GM23338 (cell line): ENCODE measurements at regions not wholly inside any gene's neighbourhood (a gene's known extent, or its start where the extent isn't known, plus 50 kb on each side); places are given as distances from the start of the nearest gene placed in this dataset.

Experiments used
- ATAC-seq: fragments of 200-7000 bp; cut with Tn5 transposase; 3 replicates; pipeline ENCODE4 v1.9.1; 2020
- DNase-seq: peaks from one replicate; pipeline ENCODE4 v3.0.0-alpha.2; 2015; ENCODE audit warnings: low spot score
- H2AFZ ChIP-seq: fragments of 200-600 bp; sonication (generic); 2 replicates; pipeline ENCODE4 v1.8.0; 2016; ENCODE audit warnings: antibody characterized with exemption, mild to moderate bottlenecking, moderate library complexity
- H3F3A ChIP-seq: fragments of 200-600 bp; sonication (generic); replicated peaks from 2 replicates; pipeline ENCODE4 v1.8.0; 2017; ENCODE audit warnings: antibody characterized with exemption, mixed run types, low read depth
- H3K27ac ChIP-seq: fragments of 200-600 bp; sonication (generic); 2 replicates; pipeline ENCODE4 v1.6.1; 2016; ENCODE audit warnings: low read depth
- H3K27me3 ChIP-seq: fragments of 200-600 bp; sonication (generic); 2 replicates; pipeline ENCODE4 v1.8.0; 2016; ENCODE audit warnings: mild to moderate bottlenecking, mixed run types, moderate library complexity; ENCODE audit not compliant: insufficient read depth
- H3K36me3 ChIP-seq: fragments of 200-600 bp; sonication (generic); 2 replicates; pipeline ENCODE4 v1.8.0; 2016; ENCODE audit warnings: mild to moderate bottlenecking; ENCODE audit not compliant: insufficient read depth
- H3K4me1 ChIP-seq: fragments of 200-600 bp; sonication (generic); 2 replicates; pipeline ENCODE4 v1.8.0; 2016; ENCODE audit warnings: mild to moderate bottlenecking, moderate library complexity; ENCODE audit not compliant: insufficient read depth
- H3K4me2 ChIP-seq: fragments of 200-600 bp; sonication (generic); 2 replicates; pipeline ENCODE4 v1.7.1; 2017; ENCODE audit warnings: mixed run types
- H3K4me3 ChIP-seq: fragments of 200-600 bp; sonication (generic); 2 replicates; pipeline ENCODE4 v1.6.1; 2016; ENCODE audit warnings: mixed run types
- H3K79me2 ChIP-seq: fragments of 200-600 bp; sonication (generic); replicated peaks from 2 replicates; pipeline ENCODE4 v1.8.0; 2017; ENCODE audit warnings: mild to moderate bottlenecking; ENCODE audit not compliant: insufficient read depth
- H3K9me2 ChIP-seq: fragments of 200-600 bp; sonication (generic); 2 replicates; pipeline ENCODE4 v1.8.0; 2017; ENCODE audit not compliant: insufficient read depth
- H4K20me1 ChIP-seq: fragments of 200-600 bp; sonication (generic); replicated peaks from 2 replicates; pipeline ENCODE4 v1.8.0; 2017; ENCODE audit warnings: mild to moderate bottlenecking; ENCODE audit not compliant: insufficient read depth
- H3K27ac Mint-ChIP-seq: 2 replicates; pipeline ENCODE4 v1.8.0; 2020; ENCODE audit warnings: inconsistent platforms, mild to moderate bottlenecking, moderate library complexity, mixed read lengths
- H3K27me3 Mint-ChIP-seq: 3 replicates; pipeline ENCODE4 v1.8.0; 2022; ENCODE audit warnings: low read depth, mild to moderate bottlenecking, moderate library complexity, mixed read lengths, inconsistent platforms; ENCODE audit not compliant: insufficient read depth, poor library complexity
- H3K36me3 Mint-ChIP-seq: 3 replicates; pipeline ENCODE4 v1.8.0; 2021; ENCODE audit warnings: low read depth, mild to moderate bottlenecking, inconsistent platforms, moderate library complexity, mixed read lengths
- H3K4me1 Mint-ChIP-seq: 3 replicates; pipeline ENCODE4 v1.8.0; 2020; ENCODE audit warnings: mild to moderate bottlenecking, inconsistent platforms, mixed read lengths
- H3K4me3 Mint-ChIP-seq: 3 replicates; pipeline ENCODE4 v1.8.0; 2021; ENCODE audit warnings: moderate library complexity, mild to moderate bottlenecking, inconsistent platforms, mixed read lengths
- H3K9me3 Mint-ChIP-seq: 3 replicates; pipeline ENCODE4 v1.8.0; 2020; ENCODE audit warnings: moderate library complexity, mild to moderate bottlenecking, inconsistent platforms, mixed read lengths
- CREB1 ChIP-seq: fragments of 250-450 bp; sonication (Bioruptor Pico); IDR thresholded peaks from 2 replicates; pipeline ENCODE4 v1.5.0; 2020; ENCODE audit warnings: low read depth, mild to moderate bottlenecking, moderate library complexity
- CTCF ChIP-seq, 2 experiments: fragments of 200-600 bp in 1 of 2; sonication (generic) in 1 of 2; conservative IDR thresholded peaks; 2 replicates each; pipeline versions ENCODE4 v1.5.1 to v1.6.1; 2016 to 2017; ENCODE audit warnings: antibody characterized with exemption in 2 of 2, low read depth in 2 of 2, mild to moderate bottlenecking in 2 of 2, moderate library complexity in 1 of 2
- ETS1 ChIP-seq: IDR thresholded peaks from 2 replicates; pipeline ENCODE4 v1.6.1; 2016; ENCODE audit warnings: antibody characterized with exemption
- EZH2 ChIP-seq: fragments of 200-600 bp; sonication (generic); IDR thresholded peaks from one replicate; pipeline ENCODE4 v1.8.0; 2017; ENCODE audit warnings: antibody characterized with exemption, mild to moderate bottlenecking, low read depth; ENCODE audit not compliant: unreplicated experiment
- EZH2phosphoT487 ChIP-seq: fragments of 200-600 bp; sonication (generic); IDR thresholded peaks from one replicate; pipeline ENCODE4 v1.8.1; 2018; ENCODE audit warnings: antibody characterized with exemption; ENCODE audit not compliant: unreplicated experiment
- JUNB ChIP-seq: IDR thresholded peaks from one replicate; pipeline ENCODE4 v1.6.1; 2016; ENCODE audit warnings: antibody characterized with exemption; ENCODE audit not compliant: unreplicated experiment
- STAT1 ChIP-seq: IDR thresholded peaks from one replicate; pipeline ENCODE4 v1.6.1; 2016; ENCODE audit warnings: antibody characterized with exemption; ENCODE audit not compliant: unreplicated experiment
- ZNF114 ChIP-seq: fragments of 250-450 bp; sonication (Bioruptor Pico); IDR thresholded peaks from 2 replicates; pipeline ENCODE4 v1.5.0; 2020; ENCODE audit warnings: mild to moderate bottlenecking, moderate library complexity
- ZNF331 ChIP-seq: fragments of 250-450 bp; sonication (Bioruptor Pico); IDR thresholded peaks from 2 replicates; pipeline ENCODE4 v1.5.0; 2020; ENCODE audit warnings: low read depth, mild to moderate bottlenecking, moderate library complexity

DNA sequence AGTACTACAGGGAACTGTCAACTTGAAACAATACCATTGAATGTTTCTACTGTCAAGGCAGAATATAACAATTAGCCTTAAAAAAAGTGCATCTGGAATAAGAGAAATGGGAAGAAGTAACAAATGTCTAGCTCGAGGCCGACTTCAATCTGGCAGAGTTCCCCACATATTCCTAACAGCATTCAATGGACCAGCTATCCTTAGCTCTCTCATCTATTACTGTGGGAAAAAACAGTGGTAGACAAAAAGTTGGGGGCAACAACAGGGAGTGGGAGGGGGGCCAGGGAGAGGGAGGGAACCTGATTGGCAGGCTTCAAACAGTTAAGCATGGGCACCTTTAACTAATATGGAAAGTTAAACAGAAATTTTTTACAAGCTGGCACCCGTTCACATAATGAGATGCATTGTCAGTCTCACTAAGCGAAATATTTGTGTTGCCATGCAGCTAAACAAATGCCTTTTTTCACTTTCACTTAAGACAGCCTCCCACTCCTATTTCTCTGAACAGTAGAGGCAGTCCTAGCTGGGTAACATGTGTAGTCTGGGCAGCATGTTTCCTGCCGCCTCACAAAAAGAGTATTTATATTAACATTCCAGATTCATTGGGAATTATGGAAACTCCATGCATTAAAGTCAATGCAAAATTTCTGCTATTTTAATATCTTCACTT, 62.2 kb upstream of the SOX6 start:
- DNase-seq (no peak), ATAC-seq (no peak)
- Histone ChIP-seq H2AFZ (no peak overlapping the region), H3K27ac (no peak overlapping the region), H3K4me2 (no peak overlapping the region), H3K4me1 (no peaks in the 10 kb centered on the region), H3K4me3 (no peak overlapping the region), H3K9me2 (no peaks in the 10 kb centered on the region), H4K20me1 (no peaks in the 10 kb centered on the region), H3K79me2 (no peaks in the 10 kb centered on the region), H3F3A (no peaks in the 10 kb centered on the region), H3K27me3 (peaks cover 7% of the 10 kb centered on the region; the same call in 1 of the 2 replicates), H3K36me3 (no peaks in the 10 kb centered on the region)
- no peaks in the 10 kb centered on the region for H3K36me3 Mint-ChIP-seq
- TF ChIP-seq CTCF (conservative IDR thresholded peaks at IDR 0.05; ENCODE audit: low read depth in 2 of 2): no peak
- no peak for TF ChIP-seq ZNF331 (CRISPR knock-in tag)
- TF ChIP-seq EZH2phosphoT487: no peak
- TF ChIP-seq ZNF114 (CRISPR knock-in tag): no peak
- no peak overlapping the region for H3K27ac Mint-ChIP-seq
- no peaks in the 10 kb centered on the region for H3K4me1 Mint-ChIP-seq
- no peaks in the 10 kb centered on the region for H3K27me3 Mint-ChIP-seq
- no peak overlapping the region for H3K4me3 Mint-ChIP-seq
- H3K9me3 Mint-ChIP-seq: no peaks in the 10 kb centered on the region

DNA sequence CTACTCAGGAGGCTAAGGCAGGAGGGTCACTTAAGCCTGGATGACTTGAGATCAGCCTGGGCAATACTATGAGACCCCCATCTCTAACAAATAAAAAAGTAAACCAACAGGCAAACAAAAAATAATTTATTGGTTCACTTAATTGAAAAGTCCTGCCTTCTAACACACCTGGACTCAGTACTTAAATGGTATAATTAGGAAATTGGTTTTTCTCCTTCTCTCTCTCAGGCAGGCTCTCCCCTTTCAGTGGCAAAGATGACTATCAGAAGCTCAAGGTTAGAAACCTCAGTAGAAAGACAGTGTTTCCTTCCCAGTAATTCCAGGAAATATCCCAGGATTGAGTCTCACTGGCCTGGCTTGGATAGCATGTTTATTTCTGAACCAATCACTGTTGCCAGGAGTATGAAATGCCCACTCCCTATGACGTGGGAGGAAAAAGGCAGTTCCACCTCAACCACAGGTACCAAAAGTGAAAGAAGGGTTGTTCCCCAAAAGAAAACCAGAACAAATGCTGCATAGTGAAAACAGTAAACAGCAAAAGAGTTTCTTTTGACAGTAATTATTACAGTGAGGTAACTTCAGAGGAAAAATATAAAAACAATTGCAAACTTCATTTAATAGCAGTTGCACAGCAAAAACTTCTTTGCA, 56.3 kb upstream of the SOX6 start:
- ATAC-seq: no peak
- H3K4me3 Mint-ChIP-seq: no peak overlapping the region
- H3K4me1 Mint-ChIP-seq: peaks cover 7% of the 10 kb centered on the region

More for the DNA sequence above, 56.3 kb upstream of the SOX6 start:
- H4K20me1 ChIP-seq: no peaks in the 10 kb centered on the region; the same call in 1 of the 2 replicates
- no peak overlapping the region for H3K27ac Mint-ChIP-seq
- H3K4me2 ChIP-seq: no peak overlapping the region
- DNase-seq: no peak
- no peak overlapping the region for H3K27ac ChIP-seq
- H3K4me1 ChIP-seq: peaks cover 8% of the 10 kb centered on the region; the same call in 1 of the 2 replicates
- H3K79me2 ChIP-seq: no peaks in the 10 kb centered on the region
- no peaks in the 10 kb centered on the region for H3K9me2 ChIP-seq
- peaks cover 35% of the 10 kb centered on the region for H3K27me3 ChIP-seq
- no peaks in the 10 kb centered on the region for H3K36me3 ChIP-seq
- peaks cover 7% of the 10 kb centered on the region for H3K27me3 Mint-ChIP-seq
- H3F3A ChIP-seq: no peaks in the 10 kb centered on the region
- H3K4me3 ChIP-seq: no peak overlapping the region
- H3K36me3 Mint-ChIP-seq: no peaks in the 10 kb centered on the region
- H3K9me3 Mint-ChIP-seq: no peaks in the 10 kb centered on the region
- no peak overlapping the region for H2AFZ ChIP-seq
- no peak for TF ChIP-seq ZNF114 (CRISPR knock-in tag)
- no peak for TF ChIP-seq ETS1
- no peak for TF ChIP-seq JUNB
- no peak for TF ChIP-seq CREB1
- no peak for TF ChIP-seq STAT1
- no peak for TF ChIP-seq EZH2
